T47D (cell line): ENCODE measurements at regions not wholly inside any gene's neighbourhood (a gene's known extent, or its start where the extent isn't known, plus 50 kb on each side); places are given as distances from the start of the nearest gene placed in this dataset.

Experiments used
- DNase-seq, 2 experiments: peaks; one replicate each; pipeline versions ENCODE4 v3.0.0 to v3.0.0-alpha.2; 2011 to 2012; ENCODE audit warnings: low read depth in 1 of 2, low spot score in 1 of 2
- JUND ChIP-seq: IDR thresholded peaks from 2 replicates; pipeline ENCODE4 v1.6.1; 2012; ENCODE audit warnings: low read depth
- in situ Hi-C: cut with HindIII; loops from 2 replicates; pipeline ENCODE4 v1.10.0; 2016; ENCODE audit warnings: low sequenced_read_pairs, low pct_unique_long_range_greater_than_20kb

DNA sequence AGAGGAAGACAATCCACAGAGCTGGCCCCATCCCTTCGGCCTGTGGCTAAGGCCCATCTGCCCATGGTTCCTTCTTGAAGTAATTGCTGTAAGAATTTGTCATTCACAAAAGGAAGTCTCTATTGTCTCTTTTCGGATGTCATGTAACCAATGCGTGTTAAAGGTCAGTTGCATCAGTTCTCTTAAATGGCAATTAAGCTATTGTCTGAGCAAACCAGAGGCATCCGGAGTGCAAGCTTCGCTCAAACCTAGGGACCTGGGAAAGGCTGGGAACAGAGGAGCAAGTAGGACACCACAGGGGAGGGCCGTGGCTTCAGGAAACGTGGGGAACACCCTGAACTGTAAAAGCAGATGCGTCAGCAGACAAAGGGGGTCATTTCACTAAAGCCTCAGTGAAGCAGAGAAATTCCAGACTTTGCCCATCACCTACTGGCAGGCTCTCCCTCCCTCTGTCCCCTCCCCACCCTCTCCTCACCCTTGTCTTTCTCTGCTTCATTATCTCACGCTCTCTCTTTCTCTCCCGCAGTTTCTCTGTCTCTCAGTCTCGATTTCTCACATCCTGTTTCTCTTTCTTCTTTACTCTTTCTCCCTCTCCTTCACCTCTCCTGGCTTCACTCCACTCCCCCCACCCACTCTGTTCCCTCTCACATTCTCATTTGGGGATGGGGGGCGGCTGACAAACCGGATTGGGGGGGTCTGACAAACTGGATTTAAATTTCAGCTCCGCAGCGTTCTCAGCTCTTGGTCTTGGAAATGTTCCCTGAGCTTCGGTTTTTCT is 204.6 kb upstream of the TNP1 start:
- in situ Hi-C loops: no loop called here
- TF ChIP-seq JUND: no peak
- DNase-seq: no peak

DNA sequence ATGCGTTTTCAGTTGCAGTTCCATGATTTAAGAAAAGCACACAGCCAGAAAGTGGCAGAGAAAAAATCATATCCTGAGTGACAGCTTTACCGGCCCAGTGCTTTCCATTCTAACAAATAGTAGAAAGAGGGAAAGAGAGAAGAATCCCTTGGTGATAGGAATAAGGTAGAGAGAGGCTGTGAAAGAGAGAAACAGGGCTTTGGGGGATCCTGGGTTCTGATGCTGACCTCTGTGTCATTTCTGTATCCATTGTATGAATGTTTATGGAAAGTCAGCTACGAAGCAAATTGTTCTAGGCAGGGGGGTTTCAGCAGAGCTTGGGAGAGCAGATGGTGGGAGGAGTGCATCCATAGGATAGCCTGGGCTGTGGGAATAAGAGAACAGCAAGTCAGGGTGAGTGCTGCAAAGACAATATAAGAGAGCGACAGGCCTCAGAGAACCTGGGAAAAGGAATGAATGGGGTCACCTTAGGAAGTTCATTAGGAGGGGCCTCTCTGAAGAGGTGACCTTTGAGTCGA is 203.4 kb upstream of the TNP1 start:
- no peak for DNase-seq
- in situ Hi-C loops: no loop called here
- no peak for TF ChIP-seq JUND

DNA sequence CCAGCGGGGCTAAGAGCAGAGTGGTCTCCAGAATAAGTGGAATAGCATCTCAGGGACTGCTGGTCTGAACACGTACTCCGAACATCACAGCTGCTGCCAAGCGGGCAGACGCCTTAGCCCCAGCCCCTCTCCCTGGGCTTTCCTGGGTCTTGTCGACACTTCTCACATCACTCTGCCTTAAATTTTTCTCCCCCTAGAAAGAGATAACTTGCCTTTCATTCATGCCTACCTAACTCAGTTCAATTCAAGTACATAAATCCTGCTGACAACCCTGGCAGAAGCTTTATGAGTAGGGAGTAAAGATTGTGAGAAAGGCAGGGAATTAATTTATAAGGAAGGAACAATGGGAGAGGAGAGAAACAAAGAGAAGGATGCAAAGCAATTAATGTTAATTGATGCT is 202.9 kb upstream of the TNP1 start:
- no peak for DNase-seq
- in situ Hi-C loops: no loop called here
- TF ChIP-seq JUND: no peak

DNA sequence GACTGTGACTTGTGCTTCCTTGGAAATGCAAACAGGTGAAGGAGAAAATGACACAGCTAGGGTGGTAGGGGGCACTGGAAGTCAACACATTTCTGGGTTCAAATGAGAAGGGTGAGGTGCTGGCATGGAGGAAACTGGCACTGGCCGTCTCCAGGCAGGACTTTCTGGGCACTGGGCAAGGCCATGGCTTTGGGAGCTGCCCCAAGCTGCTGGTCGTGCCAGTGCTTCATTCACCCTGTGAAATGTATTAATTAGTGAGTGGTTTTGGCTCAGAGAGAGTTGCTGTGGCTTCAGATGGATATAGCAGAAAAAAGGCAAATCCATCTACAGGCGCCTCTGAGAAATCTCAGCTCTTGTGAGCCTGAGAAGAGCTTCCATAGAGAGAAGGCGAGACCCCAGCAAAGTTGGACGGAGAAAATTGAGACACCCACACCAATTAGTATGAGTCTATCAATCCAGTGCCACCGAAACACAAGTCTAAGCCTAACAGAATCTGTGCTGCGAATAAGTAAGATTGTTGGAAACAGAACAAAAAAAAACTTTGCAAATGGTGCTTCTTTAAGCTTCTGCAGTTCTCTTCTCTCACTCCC is 202.1 kb upstream of the TNP1 start:
- no peak for DNase-seq
- no peak for TF ChIP-seq JUND
- in situ Hi-C loops: no loop called here

DNA sequence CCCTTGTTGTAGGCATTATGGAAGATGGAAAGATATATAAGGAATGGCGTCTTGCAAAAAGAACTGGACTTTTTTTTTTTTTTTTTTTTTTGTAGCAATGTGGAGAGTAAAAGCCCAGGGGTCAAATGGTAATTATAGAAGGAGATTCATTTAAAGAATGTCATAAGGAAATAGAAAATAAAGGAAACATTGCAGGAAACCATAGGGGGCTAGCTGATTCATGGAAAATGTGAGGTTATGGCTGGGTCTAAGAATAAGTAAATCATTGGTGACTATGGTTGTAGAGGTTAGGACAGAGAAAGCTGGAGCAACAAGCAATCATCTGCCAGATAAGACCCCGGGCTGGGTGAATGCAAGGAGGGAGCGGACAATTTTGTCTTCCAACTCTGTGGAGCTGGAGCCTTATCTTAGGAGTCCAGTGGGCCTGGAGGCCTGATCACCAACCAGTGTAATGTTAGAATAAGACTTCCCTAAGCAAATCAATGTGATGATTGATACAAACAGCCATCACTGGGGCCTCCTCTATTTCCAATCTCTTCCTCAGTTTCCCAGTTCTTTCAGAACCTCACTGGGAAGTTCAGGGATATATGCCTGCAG is 201.2 kb upstream of the TNP1 start:
- TF ChIP-seq JUND: no peak
- in situ Hi-C loops: no loop called here

DNA sequence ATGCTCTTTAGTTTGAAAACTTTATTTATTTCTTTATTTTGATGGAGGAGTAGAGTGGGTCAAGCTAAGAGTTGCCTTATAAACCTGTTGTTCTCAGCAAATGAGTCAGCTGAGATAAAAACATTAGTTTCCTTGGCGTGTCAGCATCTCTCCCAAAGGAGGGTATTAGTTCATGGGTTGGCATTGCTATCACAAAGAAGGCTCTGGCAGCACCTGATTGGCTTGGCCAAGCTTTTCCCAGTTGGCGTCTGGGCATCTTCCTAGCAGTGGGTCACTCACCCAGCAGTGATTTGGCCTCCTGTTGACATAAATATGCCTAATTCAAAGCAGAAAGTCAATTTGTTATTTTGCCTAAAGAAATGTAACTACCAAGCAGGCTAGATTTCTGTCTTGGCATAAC is 200.7 kb upstream of the TNP1 start:
- TF ChIP-seq JUND: no peak
- peak in 1 of 2 experiments; percentile 44 for DNase-seq
- in situ Hi-C loops: no loop called here

More for the DNA sequence above, 201.2 kb upstream of the TNP1 start:
- DNase-seq: no peak

DNA sequence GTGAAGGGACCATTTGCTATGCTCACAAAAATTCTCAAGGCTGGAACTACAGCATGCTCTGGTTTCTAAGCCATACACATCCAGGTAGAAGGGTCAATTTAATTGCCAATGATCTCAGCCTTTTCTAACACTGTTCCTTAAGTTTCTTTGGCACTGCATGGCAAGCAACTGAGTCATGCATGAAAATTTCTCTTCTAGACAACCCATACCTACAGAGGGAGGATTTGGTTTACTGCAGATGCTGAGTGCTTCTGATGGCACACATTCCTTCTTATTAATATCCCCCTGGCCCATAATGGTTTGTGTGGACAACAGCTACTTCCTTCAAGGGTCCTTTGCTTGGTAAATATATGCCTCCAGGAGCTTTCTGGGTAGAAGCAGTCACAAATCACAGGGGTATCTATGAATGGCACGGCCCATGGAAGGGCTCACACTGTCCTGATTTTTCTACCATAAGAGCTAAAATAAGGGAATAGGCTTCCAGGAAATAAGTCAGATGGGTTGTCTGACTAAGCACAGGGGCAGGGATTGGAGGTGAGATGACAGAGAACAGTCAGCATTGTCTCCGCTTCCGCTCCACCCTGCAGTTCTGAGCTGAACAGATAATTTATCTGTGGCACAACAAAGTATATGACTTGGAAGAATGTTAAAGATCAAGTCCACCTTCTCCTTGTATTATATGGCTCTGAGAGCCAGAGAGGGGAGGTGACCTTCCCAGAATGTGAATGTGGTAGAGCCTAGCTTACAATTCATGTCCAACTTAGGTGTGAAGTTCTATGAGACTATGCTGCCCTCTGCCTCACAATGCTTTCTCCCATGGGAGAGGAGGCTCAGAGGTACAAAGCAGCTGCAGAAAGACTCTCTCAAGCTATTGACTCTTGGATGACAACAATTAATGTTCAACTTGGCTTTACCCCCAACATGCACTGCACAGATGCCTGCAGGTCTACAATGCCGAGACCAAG is 199.2 kb upstream of the TNP1 start:
- in situ Hi-C loops: no loop called here
- DNase-seq: peak in 1 of 2 experiments; percentile 50

DNA sequence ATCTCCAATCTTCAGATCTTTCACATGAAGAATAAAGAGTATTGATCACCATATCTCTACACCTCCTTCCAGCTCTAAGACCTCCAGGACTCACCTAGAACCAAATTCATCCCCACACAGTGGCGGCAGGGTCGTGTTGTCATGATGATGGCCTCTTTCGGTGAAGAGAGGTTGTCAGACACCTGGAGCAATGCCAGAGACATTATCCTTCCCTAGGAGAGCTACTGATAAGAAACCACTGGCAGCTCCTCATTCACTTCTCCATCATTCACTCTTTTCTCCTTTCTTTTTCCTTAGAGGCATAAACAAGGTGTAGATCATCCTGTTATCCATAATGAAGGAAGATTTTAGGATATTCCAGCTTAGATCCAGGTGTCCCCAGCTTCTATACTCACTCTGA is 197.9 kb upstream of the TNP1 start:
- no peak for DNase-seq
- TF ChIP-seq JUND: no peak
- in situ Hi-C loops: no loop called here

More for the DNA sequence above, 199.2 kb upstream of the TNP1 start:
- TF ChIP-seq JUND: no peak

DNA sequence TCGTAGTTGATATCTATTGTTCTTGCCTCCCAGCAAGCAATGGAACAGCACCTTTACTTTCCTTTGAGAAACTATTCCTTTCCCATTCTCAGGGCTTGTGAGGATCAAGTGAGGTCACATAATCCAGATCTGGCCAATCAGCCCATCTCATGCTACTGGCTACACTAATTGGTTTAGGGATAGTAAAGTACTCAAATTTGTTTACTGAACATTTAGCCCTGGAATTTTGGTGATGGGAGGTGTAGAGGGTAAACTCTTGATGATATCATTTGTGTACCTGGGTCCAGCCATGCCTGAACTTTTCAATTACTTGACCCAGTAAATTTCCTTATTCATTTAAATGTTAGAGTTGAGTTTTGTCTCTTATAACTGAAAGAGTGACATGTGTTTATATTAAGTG is 195.8 kb upstream of the TNP1 start:
- in situ Hi-C loops: no loop called here
- DNase-seq: peak in 1 of 2 experiments; percentile 95
- TF ChIP-seq JUND: peak; percentile 81

DNA sequence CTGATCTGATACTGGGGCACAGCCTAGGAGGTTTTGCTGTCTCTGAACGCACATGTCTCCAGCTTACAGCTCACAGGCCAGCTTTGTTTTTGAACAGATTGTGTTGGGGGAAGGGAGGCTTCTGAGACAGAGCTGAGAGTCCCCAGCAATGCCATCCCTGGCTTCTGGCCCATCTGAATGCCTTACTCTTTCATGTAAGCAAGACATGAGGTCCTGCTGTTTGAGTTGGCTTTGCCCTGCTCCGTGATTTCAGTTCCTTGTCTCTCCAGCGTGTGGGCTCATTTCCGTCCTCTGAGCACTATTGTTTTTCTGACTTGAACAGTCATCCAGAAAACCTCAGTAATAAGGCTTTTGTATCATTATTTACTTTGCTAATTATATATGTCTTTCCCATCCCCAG is 194.9 kb upstream of the TNP1 start:
- DNase-seq: peak in 1 of 2 experiments; percentile 90
- in situ Hi-C loops: no loop called here
- no peak for TF ChIP-seq JUND

DNA sequence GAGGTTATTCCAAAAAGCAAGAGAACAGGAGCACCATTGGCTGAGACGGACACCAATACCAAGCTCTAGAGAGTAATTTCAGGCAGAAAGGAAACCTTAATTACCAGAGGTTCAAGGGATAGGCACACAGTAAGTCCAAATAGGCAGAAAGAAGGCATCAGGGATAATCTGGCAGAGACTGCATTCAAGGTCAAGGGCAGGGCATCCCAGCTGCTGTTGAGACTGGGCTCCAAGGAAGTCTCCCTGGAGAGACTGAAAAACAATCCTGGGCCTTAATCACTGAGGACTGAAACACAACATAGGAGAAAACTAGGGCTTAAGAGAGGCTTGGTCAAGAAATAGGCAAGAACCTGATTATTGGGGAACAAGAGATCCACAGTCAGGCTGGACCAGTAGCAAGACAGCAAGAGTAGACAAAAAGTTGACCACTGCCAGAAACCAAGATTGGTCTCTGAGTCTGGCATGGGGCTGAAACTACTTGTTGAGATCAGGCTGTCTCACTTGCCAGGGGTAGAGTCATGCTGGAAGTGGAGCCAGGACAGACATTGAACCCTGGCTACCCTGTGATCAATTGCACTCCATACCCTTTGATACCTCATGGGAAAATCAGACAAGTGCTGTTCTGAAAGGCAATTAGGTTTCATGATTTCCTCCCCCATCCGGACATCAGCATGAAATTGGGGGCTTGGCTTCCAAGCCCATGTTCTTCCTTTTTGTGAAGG is 193.2 kb upstream of the TNP1 start:
- DNase-seq: no peak
- in situ Hi-C loops: no loop called here
- TF ChIP-seq JUND: no peak
